ENCODE measurements at regions not wholly inside any gene's neighbourhood (a gene's known extent, or its start where the extent isn't known, plus 50 kb on each side); places are given as distances from the start of the nearest gene placed in this dataset.
A peak's percentile ranks its signal among the peaks of the same experiment; 100 is the strongest.

GRCh38 chr13:39942552-39943273 lies 287.3 kb downstream of the COG6 start:
- peak; percentile 60 for DNase-seq

GRCh38 chr13:39943711-39944110 lies 288.2 kb downstream of the COG6 start:
- no peak for DNase-seq

DNA sequence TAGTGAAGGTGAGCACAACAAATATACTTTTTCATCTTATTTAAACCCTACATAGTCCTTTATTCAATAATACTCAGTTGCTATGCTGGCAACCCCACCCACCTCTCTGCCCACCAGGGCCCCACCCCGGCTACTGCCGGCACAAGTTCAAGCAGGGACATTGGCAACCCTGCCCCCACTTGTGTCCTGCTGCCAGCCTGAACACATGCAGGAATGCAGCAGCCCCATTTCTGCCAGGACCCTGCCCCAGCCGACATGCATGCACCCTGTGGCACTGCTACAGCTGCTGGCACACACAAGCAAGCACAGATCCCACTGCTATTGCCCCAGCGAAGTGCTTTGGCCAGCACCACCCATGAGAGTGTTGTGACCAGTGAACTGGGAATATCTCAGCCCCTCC lies 289.8 kb downstream of the COG6 start:
- no peak for DNase-seq

DNA sequence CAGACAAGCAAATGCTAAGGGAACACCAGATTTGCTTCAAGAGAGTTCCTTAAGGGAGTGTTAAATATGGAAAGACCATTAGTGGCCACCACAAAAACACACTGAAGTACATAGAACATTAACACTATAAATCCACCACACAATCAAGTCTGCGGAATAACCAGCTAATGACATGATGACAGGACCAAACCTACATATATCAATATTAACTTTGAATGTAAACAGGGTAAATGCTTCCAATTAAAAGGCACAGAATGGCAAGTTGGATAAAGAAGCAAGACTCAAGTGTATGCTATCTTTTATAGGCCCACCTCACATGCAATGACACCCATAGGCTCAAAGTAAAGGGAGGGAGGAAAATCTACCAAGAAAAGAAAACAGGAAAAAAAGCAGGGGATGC lies 291.3 kb downstream of the COG6 start:
- no peak for DNase-seq

- DNase-seq: no peak
Observed at GRCh38 chr13:39951301-39951700, 295.8 kb downstream of the COG6 start.

DNA sequence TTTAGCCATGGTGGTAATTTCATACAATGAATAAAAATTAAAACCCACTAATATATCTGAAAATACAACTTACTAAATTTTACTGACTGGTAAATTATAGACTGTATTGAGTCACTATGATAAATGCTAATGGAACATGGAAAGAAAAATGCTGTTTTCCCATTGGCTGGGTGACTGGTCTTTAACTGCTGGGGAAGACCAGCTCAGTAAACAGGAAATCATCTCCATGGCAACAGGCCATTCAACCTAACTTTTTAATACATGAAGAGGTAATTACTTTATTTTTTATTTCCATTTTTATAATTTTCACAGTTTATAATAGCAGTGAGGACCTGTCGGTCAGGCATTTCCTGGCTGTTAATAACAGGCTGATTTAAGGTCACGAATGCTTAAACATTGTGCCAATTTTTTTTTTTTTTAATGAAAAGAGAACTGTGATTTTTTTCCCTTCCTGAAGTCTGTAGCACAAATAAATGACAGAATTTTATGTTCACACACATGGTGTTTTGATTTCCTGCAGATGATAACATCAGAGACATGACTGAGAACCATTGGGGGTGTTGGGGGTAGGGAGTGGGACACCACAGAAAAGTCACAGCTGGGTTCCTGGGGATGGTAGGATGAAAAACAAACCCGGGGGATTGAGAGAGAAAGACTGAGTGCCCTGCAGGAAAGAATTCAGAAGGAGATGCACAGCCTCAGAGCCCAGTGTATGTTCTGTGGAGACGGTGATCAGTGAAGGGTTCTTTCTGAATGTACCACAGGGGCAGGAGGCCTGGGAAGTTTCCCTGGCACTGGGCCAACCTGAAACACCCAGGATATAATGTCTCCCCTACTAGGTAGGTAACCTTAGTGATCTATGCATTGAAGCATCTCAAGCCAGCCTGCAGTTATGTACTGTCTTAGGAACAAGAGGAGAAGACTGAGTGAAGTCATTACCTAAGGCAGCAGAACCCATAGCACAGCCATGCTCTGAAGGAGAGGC lies 297.1 kb downstream of the COG6 start:
- no peak for DNase-seq

GRCh38 chr13:39954476-39954875 lies 299.0 kb downstream of the COG6 start:
- no peak for DNase-seq

GRCh38 chr13:39955560-39955959 lies 300.1 kb downstream of the COG6 start:
- no peak for DNase-seq

GRCh38 chr13:39956036-39956435 lies 300.6 kb downstream of the COG6 start:
- DNase-seq: no peak

DNA sequence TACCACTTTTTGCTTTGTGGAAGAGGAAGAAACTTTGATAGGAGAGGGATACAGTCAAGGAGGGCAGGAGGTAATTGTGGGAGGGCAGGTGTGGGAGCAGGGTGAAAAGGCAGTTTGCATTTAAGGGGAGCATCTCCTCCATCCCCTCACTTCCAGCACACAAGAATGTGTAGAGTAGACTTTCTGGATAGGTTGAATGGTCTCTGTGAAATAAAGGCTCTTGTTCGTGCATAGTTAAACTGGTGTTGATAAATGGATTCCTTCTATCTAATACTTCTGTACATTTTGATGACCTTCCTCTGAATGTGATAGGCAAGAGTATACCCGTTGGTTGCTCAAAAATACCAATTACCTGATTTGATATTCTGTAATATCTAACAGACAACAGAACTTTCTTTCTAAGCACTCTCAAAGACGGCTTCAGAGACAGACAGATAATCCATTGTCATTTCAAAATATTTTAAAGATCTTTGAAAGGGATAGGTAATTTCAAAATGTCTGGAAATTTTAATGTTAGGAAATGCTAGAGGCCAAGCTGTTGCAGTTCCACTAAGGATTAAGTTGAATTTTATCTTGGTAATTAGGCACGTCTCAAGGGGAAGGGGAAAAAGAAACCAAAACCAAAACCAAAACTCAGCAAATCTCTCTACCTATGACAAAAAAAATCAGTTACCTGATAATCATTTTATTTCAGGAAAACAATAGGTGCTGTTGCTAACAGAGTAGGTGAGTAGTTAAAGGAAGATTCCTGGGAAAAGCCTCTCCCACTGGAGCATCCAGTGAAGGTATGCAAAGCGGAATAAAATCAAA lies 302.6 kb downstream of the COG6 start:
- DNase-seq: no peak

DNA sequence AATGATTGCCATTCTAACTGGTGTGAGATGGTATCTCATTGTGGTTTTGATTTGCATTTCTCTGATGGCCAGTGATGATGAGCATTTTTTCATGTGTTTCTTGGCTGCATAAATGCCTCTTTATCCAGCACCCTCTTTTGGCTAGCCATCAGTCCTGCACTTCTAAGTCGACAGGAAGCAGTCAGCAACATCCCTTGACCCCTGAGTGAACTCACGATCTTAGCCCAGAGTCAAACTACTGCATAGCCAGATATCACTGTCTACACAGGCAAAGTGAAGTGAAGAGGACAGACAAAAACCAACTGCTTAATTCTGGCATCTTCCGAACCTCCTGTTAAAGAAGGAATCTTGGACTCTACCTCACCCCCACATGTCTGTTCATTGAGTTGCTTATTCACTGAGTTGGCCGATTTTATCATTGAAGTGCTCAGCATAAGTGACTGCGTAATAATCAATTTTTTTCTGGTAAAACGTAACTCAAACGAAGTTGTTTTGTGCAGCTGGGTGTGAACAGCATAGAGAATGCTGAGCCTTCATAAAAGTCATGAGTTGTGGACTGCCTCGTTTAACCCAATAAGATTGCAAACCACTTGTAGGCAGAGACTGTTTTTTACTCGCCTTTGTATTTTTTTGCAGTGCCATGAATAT lies 304.2 kb downstream of the COG6 start:
- DNase-seq: no peak

DNA sequence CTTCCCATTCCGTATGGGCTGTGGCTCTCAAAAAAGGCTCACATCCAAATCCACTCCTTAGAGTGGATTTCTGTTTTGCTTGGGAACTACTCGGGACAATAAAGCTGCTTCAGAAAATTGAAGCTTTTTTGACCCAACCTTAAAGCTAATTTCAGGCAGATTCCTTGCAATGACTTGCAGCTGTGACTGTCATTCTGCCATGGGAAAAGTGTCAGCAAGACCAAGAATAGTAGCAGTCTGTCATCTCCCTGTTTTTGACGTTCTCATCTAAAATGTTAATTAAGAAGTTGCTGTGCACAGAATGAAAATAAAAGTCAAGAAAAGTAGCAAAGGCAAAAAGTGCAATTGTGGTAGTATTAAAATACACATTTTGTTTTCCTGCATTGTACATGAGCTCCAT lies 304.7 kb downstream of the COG6 start:
- DNase-seq: no peak

- no peak for DNase-seq
Observed at GRCh38 chr13:39961036-39961435, 305.6 kb downstream of the COG6 start.

GRCh38 chr13:39963612-39964011 lies 308.1 kb downstream of the COG6 start:
- DNase-seq: no peak

DNA sequence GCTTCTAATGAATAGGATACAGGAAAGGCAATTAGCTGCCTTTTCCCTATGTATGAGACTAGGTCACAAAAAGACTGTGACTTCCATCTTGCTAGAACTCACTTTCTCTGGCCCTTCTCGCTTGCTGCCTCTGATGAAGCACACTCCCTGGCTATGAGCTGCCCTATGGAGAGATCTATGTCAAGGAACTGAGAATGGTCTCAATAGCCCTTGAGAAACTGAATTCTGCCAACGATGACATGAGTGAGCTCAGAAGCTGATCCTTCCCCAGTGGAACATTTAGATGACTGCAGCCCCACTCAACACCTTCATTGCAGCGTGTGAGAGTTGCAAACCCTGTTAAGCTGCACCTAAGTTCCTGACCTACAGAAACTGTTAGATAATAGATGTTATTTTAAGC lies 309.8 kb downstream of the COG6 start:
- DNase-seq: no peak

- DNase-seq: no peak
Observed at GRCh38 chr13:39967199-39967959, 311.9 kb downstream of the COG6 start.

DNA sequence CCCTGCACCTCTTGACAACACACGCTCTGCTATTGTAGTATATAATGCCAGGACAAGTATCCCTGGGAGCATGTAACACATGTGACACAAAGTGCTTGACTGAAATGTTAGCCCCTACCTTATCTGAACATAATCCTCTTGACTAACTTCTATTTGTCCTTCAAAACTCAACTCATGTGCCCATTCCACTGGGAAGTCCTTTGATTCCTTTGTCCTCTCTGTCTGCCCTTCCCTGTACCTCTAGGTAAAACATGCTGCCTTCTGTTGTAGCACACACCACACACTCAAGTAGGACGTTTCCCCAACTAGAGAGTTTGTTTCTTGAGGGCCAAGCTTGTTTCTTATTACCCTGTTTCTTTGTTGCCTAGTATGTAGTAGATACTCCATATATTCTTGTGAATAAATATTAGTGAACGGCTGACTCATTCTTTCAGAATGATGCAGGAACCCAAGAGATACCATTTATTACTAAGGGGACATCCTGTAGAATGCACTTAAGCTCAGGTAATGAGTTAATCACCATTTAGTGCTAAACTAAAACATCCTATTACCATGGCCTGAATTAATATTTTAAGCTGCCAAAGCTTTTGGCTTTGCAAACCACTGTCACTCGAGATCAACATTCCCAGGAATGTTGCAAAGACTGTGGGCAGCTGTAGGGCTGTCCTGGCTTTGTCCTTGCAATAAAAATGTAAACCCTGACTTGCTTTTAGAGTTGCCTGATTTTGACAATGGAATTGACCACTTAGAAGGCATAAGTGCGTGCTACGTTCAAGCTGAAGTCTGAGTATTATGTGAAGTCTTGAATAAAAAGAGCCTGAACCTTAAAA lies 313.4 kb downstream of the COG6 start:
- no peak for DNase-seq

DNA sequence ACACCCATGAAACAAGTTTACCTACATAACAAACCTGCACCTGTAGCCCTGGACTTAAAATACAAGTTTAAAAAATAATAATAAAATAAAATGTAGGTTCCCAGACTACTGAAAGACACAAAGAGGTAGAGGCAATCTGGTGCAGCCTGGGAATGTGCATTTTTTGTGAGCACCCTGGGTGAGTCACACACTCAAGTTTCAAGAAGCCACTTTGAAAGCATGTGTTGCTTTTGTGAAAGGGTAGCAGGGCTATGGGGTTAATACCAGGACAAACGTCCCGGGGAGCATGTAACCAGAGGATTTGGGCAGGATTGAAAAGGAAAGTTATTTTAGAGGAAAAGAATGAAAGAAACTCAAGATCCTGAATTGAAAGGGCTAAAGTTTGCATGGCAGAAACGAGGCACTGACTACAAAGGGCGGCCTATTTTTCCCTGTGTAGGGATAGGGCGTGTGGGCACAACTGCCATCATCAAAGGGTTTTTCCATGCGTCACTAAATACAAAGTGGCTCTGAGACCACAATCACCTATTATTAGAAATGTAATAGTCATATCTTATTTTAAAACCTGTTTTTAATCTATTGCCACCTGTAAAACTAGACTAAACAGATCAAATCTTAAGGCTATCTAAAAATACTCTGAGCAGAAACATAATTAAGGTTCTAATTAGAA lies 314.9 kb downstream of the COG6 start:
- no peak for DNase-seq

DNA sequence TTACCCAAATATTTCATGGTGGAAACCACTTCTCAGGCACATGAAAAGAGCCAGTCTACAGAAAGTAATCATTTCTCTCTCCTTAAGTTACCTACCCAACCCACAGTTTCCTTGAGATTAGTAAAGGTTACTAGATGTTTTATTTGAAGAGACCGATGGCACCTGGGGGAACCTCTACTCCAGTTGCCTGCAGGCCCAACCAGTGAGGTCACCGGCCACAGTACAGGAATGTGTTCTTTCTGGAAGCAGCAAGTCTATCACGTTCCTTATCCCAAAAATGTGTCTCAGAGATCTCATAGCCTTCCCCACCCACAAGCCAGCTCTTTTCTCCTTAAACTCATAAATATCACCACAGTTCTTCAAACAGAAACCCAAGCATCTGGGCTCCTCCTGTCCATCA lies 316.1 kb downstream of the COG6 start:
- no peak for DNase-seq

DNA sequence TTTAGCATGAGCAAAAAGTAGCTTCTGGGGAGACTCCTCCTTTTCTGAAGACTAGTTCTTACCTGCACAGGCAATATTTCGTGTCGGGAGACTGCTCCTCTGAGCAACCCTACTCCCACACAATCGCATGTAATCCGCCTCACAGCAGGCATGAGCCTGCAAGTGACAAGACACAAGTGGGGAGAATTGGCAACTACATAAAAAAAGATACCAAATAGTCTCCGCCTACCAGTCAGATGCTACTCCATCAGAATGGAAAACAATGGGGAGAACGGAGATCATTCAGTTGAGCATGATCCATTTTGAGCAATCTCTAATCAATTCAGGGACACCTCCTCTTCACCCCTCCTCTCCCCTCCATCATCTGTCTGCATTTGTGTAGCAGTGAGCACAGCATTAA lies 321.0 kb downstream of the COG6 start:
- no peak for DNase-seq

All from activated T-cell treated with anti-CD3 and anti-CD28 coated beads for 4 hours (primary cell).